ENCODE measurements at regions not wholly inside any gene's neighbourhood (a gene's known extent, or its start where the extent isn't known, plus 50 kb on each side); places are given as distances from the start of the nearest gene placed in this dataset.

DNA sequence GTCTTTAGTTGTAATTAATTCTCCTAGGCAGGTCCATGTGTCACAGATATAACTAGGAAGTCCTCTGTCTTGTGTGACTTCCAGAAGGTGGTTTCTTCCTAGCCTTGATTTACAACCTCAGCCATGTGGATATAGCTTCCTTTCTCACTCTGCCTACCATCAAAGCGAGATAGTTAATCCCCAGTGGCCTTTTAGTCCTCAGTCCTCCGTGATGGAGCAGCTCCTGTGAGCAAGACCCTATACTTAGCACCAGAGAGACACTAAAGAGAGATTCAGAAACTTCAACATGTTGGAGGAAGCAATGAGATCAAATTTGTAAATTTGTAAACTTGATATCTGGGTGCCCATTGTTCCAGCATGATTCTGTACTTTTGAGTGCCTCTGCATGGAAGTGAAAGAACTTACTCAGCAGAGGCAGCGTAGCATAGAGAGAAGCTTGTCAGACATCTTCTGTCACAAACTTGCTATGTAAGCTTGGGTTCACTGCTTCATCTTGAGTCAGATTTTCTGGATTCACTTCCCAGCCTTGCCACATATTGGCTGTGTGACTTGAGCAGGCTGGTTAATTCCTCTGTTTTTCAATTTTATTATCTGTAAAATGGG, 170.2 kb upstream of the NR3C1 start:
- TF ChIP-seq CTCF (optimal IDR thresholded peaks at IDR 0.05 in 1 of 3, IDR thresholded peaks at IDR 0.05 in 1 of 3, conservative IDR thresholded peaks at IDR 0.05 in 1 of 3; ENCODE audit: extremely low read depth in 1 of 3, insufficient read depth in 2 of 3, low read length in 3 of 3) (no peak), EZH2 (IDR thresholded peaks at IDR 0.05; ENCODE audit: low read length) (no peak)
- no peaks in the 10 kb centered on the region for H3K79me2 ChIP-seq (ENCODE audit: control insufficient read depth, insufficient read depth, low read length)
- FAIRE-seq (no peak), DNase-seq (ENCODE audit: low read depth, low spot score) (no peak)
- dilution Hi-C loops (cut with MboI; ENCODE audit: extremely low pct_ligation_motif_present, low sequenced_read_pairs): no loop called here
- no peaks in the 10 kb centered on the region for H3K4me1 ChIP-seq (ENCODE audit: control insufficient read depth, extremely low read depth, insufficient read depth, low read length)
- H3K27ac ChIP-seq (ENCODE audit: control insufficient read depth, insufficient read depth, low read length): no peak overlapping the region
- no peaks in the 10 kb centered on the region for H3K9me3 ChIP-seq (ENCODE audit: control insufficient read depth, low read depth, low read length)
- H3K27me3 ChIP-seq (ENCODE audit: control insufficient read depth, extremely low read depth, insufficient read depth, low read length): no peaks in the 10 kb centered on the region
- no peak overlapping the region for H3K4me2 ChIP-seq (ENCODE audit: control insufficient read depth, extremely low read depth, insufficient read depth, low read depth, low read length)
- H4K20me1 ChIP-seq (ENCODE audit: control insufficient read depth, extremely low read depth, insufficient read depth, low read length): no peaks in the 10 kb centered on the region
- no peak overlapping the region for H2AFZ ChIP-seq (ENCODE audit: control insufficient read depth, low read length)
- no peaks in the 10 kb centered on the region for H3K36me3 ChIP-seq (ENCODE audit: control insufficient read depth in 2 of 2, extremely low read depth in 1 of 2, insufficient read depth in 2 of 2, low read length in 2 of 2)
- H3K9me1 ChIP-seq (ENCODE audit: control insufficient read depth, extremely low read depth, insufficient read depth, low read length): no peaks in the 10 kb centered on the region
- no peak overlapping the region for H3K4me3 ChIP-seq (ENCODE audit: control insufficient read depth in 2 of 3, extremely low read depth in 1 of 3, insufficient read depth in 2 of 3, low read depth in 1 of 3, low read length in 3 of 3)
- H3K9ac ChIP-seq (ENCODE audit: control insufficient read depth, extremely low read depth, insufficient read depth, low read length): no peak overlapping the region

DNA sequence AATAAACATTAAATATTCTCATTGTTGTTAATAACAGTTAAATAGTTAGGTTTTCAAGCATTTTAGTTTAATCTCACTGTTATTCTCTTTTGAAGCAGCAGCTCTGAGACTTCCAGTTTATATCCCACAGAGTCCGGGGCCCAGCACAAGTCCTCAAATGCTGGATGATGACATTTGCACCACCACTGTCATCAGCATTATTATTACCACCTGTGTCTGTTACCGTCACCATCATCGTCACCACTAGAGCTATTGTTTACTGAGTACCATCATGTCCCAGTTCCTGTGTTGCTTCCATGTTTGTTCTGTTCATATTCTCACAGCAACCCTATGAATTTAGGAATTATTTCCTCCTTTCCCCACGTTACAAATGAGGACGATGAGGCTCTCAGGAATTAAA, 169.2 kb upstream of the NR3C1 start:
- H3K36me3 ChIP-seq (ENCODE audit: control insufficient read depth in 2 of 2, extremely low read depth in 1 of 2, insufficient read depth in 2 of 2, low read length in 2 of 2): no peaks in the 10 kb centered on the region
- H3K9me1 ChIP-seq (ENCODE audit: control insufficient read depth, extremely low read depth, insufficient read depth, low read length): no peaks in the 10 kb centered on the region
- H3K27ac ChIP-seq (ENCODE audit: control insufficient read depth, insufficient read depth, low read length): no peak overlapping the region
- dilution Hi-C loops (cut with MboI; ENCODE audit: extremely low pct_ligation_motif_present, low sequenced_read_pairs): no loop called here
- no peak overlapping the region for H3K4me2 ChIP-seq (ENCODE audit: control insufficient read depth, extremely low read depth, insufficient read depth, low read depth, low read length)
- TF ChIP-seq CTCF (optimal IDR thresholded peaks at IDR 0.05 in 1 of 3, IDR thresholded peaks at IDR 0.05 in 1 of 3, conservative IDR thresholded peaks at IDR 0.05 in 1 of 3; ENCODE audit: extremely low read depth in 1 of 3, insufficient read depth in 2 of 3, low read length in 3 of 3) (no peak), EZH2 (IDR thresholded peaks at IDR 0.05; ENCODE audit: low read length) (no peak)
- FAIRE-seq (no peak), DNase-seq (ENCODE audit: low read depth, low spot score) (no peak)
- no peaks in the 10 kb centered on the region for H3K79me2 ChIP-seq (ENCODE audit: control insufficient read depth, insufficient read depth, low read length)
- H3K4me3 ChIP-seq (ENCODE audit: control insufficient read depth in 2 of 3, extremely low read depth in 1 of 3, insufficient read depth in 2 of 3, low read depth in 1 of 3, low read length in 3 of 3): no peak overlapping the region
- H3K9me3 ChIP-seq (ENCODE audit: control insufficient read depth, low read depth, low read length): no peaks in the 10 kb centered on the region
- H3K27me3 ChIP-seq (ENCODE audit: control insufficient read depth, extremely low read depth, insufficient read depth, low read length): no peaks in the 10 kb centered on the region
- no peaks in the 10 kb centered on the region for H4K20me1 ChIP-seq (ENCODE audit: control insufficient read depth, extremely low read depth, insufficient read depth, low read length)
- H3K4me1 ChIP-seq (ENCODE audit: control insufficient read depth, extremely low read depth, insufficient read depth, low read length): no peaks in the 10 kb centered on the region
- H2AFZ ChIP-seq (ENCODE audit: control insufficient read depth, low read length): no peak overlapping the region
- H3K9ac ChIP-seq (ENCODE audit: control insufficient read depth, extremely low read depth, insufficient read depth, low read length): no peak overlapping the region
